ENCODE measurements at regions not wholly inside any gene's neighbourhood (a gene's known extent, or its start where the extent isn't known, plus 50 kb on each side); places are given as distances from the start of the nearest gene placed in this dataset.
"Not testable (repeated sequence)": the region's sequence is repeated elsewhere in the genome, so short reads cannot be mapped to it uniquely, and the experiment has no call there.

DNA sequence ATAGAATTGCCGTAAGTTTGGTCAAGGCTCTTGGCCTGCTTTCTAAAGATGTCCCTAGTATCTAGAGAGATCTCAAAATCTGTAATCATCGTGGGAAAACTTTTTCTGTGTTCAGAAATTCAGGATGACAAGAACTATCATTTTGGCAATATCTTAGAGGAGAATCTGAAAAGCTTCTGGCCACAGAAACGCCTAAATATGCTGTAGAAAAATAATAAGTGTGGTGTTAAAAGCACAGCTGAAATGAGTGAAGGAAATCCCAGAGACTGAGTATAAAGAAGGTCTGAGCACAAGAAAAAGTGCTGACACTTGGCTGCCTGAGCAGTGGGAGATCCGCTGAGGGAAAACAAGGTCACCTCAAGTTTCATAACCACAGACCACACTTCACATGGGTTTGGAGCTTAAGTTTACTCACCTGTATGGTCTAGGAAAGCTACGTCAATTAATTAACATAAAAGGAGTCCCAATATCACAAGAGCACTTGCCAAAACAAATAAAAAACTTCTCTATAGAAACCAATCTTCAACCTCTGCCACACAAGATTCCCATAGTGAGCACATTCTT, 235.2 kb upstream of the IRF2BP2 start:
- DNase-seq (ENCODE audit: low read depth, low spot score) = no peak

DNA sequence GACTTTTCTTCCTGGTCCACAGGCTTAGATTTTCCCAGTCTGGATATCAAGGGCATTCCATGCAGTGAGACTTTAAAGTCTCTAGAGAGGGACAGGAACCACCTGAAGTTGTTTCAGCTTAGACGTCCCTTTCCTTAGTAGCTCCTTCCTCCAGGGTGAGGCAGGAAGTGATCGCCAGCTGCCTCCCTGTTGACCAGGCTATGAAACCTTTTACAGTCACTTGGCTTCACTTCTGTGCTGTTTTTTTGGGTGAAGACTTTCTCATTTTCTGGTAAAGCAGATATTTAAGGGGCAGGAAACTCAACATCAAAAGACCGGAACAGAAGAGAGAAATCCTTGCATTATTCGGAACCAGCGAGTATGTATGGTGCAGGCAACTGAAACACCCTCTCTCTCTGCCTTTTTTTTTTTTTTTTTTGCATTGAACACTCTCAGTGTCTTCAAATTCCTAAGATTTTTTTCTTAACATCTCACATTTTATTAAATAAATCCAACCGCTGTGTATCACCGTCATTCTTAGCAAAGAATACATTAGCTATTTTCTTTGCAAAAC, 234.6 kb upstream of the IRF2BP2 start:
- DNase-seq (ENCODE audit: low read depth, low spot score) = no peak

DNA sequence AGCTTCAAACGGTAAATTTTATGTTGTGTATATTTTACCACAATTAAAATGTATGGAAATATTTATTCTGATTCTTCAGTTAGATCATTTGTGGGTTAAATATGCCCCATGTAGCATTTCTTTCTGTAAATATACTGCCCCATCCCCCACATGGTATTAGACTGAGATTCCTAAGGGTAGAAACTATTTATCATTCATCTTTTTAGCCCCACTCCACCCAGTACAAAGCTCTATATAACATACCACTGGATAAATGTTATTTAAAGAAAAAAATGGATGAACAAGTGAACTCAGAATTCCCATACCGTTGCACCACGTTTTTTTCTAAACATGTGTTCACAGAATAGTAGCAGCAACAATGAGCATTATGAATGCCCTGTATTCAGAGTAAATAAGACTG, 234.0 kb upstream of the IRF2BP2 start:
- no peak for DNase-seq (ENCODE audit: low read depth, low spot score)

DNA sequence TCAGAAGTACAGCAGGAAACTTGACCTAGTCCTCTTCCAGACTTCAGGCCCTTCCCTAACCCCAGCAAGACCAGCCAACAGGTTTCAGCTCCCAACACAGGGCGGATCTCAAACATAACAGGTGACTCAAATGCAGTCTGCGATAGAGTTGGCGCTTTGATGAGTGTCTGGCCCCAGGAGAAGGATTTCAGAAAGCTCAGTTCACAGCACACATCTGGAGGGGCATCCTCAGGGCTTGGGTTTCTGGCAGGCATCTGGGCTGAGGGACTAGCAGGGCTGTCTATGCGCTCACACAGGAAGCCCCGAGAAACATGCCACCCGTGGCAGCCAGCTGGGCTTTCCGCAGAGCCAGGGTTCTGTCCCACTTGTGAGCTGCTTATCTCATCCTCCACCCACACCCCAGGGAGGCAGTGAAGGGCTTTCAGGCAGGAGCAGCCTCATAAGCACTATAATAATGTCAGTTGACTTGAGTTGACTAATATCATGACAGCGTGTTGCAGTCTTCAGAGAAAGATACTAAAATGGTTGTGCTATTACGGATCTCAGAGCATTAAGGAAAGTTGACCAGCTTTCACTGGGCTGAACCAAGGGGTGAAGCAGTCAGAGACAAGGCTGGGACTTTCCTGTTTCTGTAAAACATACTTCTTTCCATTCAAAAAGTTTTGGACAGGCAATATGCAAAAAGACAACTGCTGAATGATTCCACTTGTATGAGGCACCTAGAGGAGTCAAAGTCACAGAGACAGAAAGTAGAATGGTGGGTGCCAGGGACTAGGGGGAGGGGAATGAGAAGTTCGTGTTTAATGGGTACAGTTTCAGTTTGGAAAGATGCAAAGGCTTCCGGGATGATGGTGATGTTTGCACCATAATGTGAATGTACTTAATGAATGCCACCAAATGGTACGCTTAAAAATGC, 233.0 kb upstream of the IRF2BP2 start:
- DNase-seq (ENCODE audit: low read depth, low spot score) = peak; percentile 44

DNA sequence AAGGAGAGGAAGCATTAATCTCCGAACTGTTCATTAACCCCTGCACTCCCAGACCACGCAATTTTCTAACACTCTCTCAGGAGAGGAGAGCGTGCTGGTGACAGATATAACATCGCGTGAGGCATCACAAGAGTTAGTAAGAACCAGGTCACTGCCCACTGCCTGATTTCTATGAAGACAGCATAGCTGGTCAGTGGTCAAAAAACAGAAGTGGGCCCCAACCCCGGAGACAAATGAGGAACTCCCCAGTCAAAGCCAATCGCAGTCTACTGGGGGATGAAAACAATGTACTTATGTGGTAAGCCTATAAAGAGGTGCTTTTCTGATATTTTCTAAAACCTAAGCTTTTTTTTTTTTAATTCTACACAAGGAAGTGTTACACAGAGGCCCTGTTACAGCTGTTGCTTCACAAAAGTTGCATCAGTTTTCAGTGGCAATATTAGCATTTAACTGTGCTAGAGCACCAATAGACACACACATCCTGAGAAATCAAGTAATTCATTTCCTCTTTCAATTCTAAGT, 231.8 kb upstream of the IRF2BP2 start:
- no peak for DNase-seq (ENCODE audit: low read depth, low spot score)

DNA sequence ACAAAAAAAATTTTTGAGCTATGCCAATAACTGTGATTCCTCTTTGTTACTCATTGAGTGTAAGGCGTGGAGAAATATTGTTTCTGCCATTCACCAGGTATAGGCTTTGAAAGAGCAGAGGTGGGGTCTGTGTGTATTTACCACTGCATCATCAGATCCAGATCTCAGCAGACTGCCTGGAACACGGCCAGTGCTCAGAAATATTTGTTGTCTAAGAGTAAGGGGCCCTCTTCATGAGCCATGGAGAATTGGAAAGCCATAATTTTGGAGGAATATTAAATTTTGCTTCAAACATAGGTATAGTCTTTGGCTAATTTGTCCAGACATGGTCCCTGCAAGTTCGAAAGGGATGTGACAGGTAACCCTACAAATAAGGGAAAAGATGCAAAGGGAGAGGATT, 231.3 kb upstream of the IRF2BP2 start:
- DNase-seq (ENCODE audit: low read depth, low spot score) = no peak

DNA sequence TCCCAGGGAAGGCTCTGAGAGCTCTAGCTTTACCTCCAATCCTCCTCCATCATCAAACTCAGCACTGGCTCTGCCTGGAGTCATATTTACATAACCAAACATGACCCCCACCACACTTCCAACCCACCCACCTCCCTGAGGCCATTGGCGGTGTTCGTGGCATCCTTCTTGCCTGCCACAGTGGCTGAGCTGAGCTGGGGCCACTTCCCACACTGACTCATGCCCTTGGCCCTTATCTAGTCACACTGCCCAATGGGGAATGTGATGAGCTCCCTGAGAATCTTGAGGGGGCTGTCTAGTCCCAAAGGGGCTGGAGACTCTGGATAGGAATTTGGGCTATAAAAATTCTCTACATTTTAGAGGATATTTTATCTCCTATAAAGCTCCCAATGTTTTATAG, 230.9 kb upstream of the IRF2BP2 start:
- no peak for DNase-seq (ENCODE audit: low read depth, low spot score)

DNA sequence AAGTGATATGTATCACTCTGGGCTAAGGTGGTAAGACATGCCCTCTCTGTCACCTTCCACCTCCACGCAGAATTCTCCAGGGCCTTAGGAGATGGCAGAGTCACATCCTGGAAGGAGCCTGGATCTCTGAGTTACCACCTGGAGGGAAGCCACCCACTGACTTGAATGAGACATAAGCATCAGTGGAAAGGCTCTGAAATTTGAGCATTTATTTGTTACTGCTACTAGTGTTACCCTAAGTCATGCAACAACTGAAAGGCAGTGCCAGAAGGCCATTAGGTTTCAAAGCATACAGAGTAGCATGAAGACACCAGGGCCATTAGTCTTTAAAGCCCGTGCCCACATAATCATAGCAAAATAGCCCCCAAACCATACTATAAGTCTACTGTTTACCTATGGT, 230.3 kb upstream of the IRF2BP2 start:
- no peak for DNase-seq (ENCODE audit: low read depth, low spot score)

DNA sequence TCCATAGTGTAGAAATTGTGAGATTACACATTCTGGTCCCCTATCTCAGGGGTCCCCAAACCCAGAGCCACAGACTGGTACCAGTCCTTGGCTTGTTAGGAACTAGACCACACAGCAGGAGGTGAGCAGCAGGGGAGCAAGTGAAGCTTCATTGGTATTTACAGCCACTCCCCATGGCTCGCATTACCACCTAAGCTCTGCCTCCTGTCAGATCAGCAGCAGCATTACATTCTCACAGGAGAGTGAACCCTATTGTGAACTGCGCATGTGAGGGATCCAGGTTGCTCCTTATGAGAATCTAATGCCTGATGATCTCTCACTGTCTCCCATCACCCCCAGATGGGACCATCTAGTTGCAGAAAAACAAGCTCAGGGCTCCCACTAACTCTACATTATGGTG, 229.7 kb upstream of the IRF2BP2 start:
- DNase-seq (ENCODE audit: low read depth, low spot score) = no peak

DNA sequence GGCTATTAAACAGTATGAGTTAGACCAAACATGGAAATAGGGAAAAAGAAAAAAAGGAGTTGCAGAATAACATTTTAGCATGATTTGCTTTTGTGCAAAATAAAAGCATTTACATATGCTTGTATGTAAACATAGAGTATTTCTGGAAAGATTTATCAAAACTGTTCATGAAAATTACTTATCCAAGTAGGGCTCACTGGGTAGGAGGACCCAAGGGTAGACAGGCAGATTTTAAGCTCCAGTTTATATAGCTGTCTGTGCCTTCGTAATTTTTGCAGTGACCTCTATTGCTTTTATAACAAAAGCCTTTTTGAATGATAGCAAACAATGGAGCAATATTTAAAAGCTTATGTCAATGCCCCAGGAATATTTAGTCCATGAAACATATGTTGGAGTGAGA, 228.8 kb upstream of the IRF2BP2 start:
- DNase-seq (ENCODE audit: low read depth, low spot score) = no peak

DNA sequence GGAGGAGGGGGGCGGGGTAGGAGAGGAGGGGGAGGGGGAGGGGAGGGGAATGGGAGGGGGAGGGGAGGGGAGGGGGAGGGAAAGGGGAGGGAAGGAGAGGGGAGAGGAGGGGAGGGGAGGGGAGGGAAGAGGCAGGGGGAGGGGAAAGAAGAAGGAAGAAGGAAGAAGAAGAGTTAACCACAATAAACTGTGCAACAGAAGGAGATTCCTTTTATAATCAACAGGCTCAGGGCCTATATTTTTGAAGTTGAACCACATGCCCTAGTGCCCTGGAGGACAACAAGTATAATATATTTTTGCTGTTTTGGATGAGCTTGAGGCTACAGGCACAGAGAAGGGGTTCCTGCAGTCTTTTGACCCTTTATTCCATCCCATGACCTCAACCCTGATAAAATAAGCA, 228.2 kb upstream of the IRF2BP2 start:
- DNase-seq (ENCODE audit: low read depth, low spot score) = no peak

DNA sequence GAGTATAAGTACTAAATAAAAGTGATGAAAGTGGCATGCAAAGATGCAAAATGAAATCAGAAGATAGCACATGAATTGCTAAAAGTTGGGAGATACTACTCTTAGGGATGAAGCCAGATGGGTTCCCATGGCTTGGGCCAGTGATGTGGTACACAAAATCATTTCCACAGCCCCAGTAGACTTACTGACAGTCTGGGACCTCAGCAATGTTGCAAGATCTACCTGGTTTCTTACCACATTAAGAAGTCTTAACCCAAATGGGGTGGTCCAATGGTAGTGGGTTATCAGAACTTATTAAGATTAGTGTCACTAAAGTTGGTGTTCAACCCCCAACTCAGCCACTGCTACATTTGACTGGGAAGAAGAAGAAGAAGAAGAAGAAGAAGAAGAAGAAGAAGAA, 227.7 kb upstream of the IRF2BP2 start:
- no peak for DNase-seq (ENCODE audit: low read depth, low spot score)

DNA sequence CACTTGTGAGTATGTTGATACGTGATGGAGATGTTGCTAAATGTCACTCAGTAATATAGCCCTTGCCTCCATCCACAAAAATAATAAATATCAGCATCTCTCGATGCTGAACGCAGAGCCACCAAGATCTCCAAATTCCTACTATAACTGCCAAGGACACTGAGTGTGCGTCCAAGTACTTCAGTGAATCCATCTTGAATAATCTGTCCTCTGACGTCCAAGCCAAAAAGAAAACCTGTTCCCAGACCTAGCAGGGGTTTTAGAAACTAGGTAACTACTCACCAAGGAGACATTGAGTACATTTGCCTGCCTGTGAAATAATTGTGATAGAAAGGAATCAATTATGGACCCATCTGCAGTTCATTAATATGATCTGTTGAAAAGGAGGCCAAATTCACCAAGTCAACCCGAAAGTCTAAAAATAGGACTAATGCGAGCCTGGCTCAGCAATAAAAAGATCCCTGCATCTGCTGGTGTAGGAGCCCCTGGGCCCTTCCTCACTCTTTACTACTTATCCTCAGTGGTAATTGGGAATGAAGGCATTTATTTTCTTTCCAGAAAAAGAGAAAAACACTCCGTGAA, 226.9 kb upstream of the IRF2BP2 start:
- no peak for DNase-seq (ENCODE audit: low read depth, low spot score)

DNA sequence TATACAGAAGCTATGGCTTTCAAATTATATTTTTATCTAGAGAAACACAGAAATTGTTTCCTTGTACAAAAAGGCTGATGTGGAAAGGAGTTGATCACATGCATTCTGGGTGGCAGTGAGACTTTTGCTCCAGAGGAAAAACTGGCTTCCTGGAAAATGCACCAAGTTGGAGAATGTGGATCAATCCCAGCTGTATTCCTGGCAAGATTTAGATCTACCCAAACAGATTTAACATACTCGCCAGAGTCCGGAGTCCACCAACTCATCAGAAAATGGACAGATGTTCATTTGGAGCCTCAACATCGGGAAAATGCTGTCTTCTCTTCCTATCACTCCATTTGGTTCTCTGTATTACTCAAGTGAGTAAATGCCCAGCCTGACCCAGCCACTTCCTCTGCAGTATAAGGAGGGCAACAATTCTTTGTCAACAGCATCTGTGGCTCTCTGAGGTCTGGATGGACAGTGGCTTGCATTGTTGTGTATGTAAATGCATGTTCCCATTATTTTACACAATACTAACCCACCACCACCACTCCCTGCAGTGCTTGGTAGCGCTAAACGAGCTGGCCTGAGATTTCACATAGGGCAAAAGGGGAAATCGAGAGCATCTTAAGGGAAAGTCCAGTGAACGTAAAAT, 226.2 kb upstream of the IRF2BP2 start:
- no peak for DNase-seq (ENCODE audit: low read depth, low spot score)

DNA sequence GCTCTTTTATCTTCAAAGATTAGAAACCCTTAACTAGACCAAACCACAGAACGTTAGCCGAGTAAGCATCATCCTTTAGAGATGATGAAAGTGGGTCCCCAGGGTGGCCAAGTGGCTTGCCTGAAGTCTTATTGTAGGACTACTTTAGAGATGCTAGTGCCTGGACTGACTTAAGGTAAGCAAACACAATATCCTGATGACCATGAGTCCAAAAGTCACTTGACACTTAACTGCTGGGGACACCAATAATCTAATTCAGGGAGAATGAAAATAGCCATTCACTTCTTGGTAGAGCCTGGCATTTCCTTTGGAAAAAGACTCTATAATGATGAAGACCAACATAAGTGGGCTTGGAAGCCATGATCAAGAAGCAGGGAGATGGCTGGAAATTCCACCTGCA, 225.3 kb upstream of the IRF2BP2 start:
- DNase-seq (ENCODE audit: low read depth, low spot score) = no peak

DNA sequence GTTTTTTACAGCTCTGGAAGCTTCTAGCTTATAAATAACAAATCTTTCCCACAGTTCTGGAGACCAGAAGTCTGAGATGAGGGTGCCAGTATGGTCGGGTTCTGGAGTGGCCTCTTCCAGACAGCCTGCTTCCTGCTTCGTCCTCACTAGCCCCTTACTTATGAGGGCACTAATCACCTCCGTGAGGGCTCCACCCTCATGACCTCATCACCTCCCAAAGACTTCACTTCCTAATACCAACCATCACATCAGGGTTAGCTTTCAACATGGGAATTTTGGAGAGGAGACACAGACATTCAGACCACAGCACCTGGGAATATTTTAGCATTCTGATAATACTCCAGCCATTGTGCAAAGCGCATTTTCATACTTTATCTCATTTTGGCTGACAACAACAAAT, 223.7 kb upstream of the IRF2BP2 start:
- DNase-seq (ENCODE audit: low read depth, low spot score) = no peak

DNA sequence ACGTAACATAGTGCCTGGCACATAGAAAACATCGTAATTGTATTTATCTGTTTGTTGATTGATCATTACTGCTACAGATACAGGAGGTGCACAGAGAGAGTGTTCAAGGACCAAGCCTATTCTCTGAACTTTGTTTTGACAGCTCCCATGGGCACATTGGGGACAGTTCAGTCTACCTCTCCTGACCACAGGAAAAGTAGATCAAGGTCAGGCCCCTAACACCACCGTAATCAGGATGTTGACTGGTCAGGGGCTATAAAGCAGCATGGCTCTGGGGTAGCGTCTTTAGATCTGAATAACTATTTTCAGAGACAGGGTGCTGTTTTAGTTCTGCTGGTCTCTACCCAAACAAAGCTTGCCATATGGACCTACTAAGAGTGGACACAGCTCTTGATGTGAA, 223.1 kb upstream of the IRF2BP2 start:
- no peak for DNase-seq (ENCODE audit: low read depth, low spot score)

DNA sequence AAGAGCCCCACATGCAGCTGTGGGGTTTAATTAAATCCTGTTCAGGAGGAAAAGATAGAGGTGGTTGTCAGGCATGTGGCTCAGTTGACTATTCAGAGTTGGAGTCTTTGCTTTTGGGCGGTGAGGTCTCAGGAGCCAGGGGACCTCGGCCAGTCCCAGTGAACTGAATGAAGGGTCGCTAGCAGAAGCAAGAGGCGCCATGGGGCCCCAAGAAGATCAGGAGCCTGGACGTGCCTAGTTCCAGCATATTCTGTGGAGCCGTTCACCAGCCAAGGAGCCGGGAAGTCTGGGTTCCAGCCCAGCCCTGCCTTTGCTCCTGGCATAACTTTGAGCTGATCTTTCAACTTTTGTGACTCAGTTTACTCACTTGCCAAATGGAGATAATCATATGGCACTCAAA, 217.7 kb upstream of the IRF2BP2 start:
- DNase-seq (ENCODE audit: low read depth, low spot score) = no peak

DNA sequence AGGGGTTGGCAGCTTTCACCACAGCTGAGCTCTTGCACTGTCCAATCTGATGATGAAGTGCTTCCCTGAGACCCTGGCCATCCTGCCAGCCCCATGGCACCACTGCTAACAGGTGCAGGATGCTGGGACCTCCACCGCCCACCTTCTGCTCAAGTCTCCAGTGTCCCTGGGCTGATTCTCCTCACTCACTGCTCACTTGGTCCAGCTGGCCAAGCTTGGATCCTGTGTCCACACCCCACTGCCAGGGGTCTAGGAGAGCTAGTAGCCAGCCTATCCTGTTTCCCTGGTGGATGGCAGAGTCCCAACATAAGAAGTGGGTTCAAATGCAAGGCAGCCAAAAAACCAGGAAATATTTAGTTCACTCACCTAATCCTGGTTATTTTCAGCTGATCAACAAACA, 217.2 kb upstream of the IRF2BP2 start:
- DNase-seq (ENCODE audit: low read depth, low spot score) = no peak

DNA sequence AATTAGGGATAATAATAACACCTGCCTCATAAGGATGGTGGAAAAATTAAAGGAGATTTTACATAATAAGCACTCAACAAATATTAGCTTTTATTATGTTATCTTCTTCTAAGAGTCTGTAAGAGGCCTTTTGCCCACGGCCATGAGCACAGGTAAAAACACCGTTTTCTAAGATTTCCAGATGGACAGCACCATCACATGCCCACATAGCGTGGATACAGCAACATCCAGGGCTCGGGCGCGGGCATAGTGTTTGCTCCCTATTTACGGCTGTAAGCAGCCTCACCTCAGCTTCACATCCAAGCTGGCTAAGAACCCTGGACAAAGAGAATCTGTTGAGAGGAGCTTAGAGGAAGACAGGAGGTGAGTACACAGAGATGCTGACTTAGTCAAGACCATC, 216.4 kb upstream of the IRF2BP2 start:
- no peak for DNase-seq (ENCODE audit: low read depth, low spot score)

DNA sequence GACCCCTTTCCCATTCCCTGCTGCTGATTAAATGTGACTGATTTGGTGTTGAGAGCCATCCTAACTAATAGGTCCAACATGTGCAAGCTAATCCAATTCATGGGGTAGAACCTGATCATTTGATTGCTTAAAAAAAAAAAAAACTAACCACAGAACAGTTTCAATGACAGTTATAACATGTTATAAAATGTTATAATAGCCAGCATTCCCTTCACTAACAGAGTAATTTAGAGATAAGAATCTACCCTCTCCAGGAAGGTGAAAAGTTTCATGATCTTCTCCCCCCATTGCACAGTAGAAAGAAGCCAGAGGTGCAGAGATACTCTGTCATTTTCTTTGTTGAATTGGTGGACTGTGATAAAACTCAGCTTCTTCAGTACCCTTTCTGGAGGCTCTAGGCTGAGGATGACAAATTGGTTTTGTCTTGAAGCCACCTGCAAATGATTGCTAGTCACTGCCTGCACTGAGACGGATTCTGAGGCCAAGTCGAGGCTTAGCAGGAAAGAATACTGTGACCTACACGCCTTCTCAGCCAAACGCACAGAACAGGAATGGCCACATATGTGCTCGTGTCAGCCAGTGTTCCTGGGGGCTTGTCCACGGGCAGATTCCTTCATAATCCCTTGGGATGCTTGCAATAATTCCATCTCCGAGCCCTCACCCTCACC, 215.7 kb upstream of the IRF2BP2 start:
- DNase-seq (ENCODE audit: low read depth, low spot score) = no peak

DNA sequence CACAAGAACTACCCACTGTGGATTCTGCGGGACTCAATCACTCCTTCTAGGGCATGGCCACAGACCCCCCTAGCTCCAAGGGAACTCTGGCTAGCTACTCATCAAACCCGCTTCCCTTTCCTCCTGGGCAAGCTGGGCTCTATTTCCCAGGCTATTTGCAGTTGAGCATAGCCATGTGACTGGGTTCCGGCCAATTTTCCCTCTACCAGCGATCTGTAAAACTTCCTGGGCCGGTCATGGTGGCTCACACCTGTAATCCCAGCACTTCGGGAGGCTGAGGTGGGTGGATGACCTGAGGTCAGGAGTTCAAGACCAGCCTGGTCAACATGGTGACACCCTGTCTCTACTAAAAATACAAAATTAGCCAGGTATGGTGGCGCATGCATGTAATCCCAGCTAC, 214.9 kb upstream of the IRF2BP2 start:
- not testable (repeated sequence) for DNase-seq (ENCODE audit: low read depth, low spot score)

Data from activated CD4-positive, CD25-positive, alpha-beta regulatory T cell treated with anti-CD3 and anti-CD28 coated beads, Interleukin-2, amount 50 U/mL, for 16 hours (primary cell).